SH-SY5Y (cell line): ENCODE measurements at regions not wholly inside any gene's neighbourhood (a gene's known extent, or its start where the extent isn't known, plus 50 kb on each side); places are given as distances from the start of the nearest gene placed in this dataset.

Source experiments
- GATA2 ChIP-seq: IDR thresholded peaks from 2 replicates; pipeline ENCODE4 v1.6.1; 2011; ENCODE audit warnings: mild to moderate bottlenecking, low read depth, low read length
- GATA3 ChIP-seq: IDR thresholded peaks from 2 replicates; pipeline ENCODE4 v1.6.1; 2011; ENCODE audit warnings: low read depth, mild to moderate bottlenecking, low read length, moderate library complexity

GRCh38 chr3:76908156-76908555, 131.7 kb upstream of the ROBO2 start:
- TF ChIP-seq GATA2 (no peak), GATA3 (no peak)
